ENCODE measurements at regions not wholly inside any gene's neighbourhood (a gene's known extent, or its start where the extent isn't known, plus 50 kb on each side); places are given as distances from the start of the nearest gene placed in this dataset.

DNA sequence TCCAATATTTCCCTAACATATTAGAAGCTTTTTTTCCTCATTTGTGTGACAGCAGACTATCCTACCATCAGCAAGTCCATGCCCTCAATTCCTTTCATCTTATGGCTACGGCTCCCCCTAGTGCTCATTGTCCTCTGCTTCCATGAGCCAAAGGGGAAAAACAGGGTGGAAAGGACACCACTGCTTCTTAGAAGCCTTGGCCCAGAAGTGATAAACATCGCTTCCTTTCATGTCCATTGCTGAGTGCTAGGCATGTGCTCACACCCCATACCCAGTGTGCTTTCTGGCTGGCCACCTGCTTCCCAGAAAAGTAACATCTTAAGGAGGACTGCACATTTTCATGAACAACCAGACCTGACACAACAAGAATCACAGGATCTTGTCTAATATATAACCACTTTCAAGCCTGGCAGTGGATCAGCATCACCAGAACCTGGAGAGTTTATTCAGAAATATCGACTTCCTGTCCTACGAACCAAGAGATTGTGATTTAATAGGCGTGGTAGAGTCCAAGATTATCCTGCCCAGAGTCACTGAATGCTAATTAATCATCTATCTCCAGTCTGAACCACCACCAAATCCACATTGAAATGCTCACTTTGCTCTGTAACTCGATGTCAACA lies 650.5 kb upstream of the SORCS1 start:
- Histone ChIP-seq H3K36me3 (no peaks in the 10 kb centered on the region), H3K4me3 (ENCODE audit: low read depth, low read length) (no peak overlapping the region), H3K27me3 (no peaks in the 10 kb centered on the region), H3K4me1 (peaks cover 18% of the 10 kb centered on the region), H3K9me3 (no peaks in the 10 kb centered on the region)
- DNase-seq = peak; percentile 76
- TF ChIP-seq, protein P1, sequence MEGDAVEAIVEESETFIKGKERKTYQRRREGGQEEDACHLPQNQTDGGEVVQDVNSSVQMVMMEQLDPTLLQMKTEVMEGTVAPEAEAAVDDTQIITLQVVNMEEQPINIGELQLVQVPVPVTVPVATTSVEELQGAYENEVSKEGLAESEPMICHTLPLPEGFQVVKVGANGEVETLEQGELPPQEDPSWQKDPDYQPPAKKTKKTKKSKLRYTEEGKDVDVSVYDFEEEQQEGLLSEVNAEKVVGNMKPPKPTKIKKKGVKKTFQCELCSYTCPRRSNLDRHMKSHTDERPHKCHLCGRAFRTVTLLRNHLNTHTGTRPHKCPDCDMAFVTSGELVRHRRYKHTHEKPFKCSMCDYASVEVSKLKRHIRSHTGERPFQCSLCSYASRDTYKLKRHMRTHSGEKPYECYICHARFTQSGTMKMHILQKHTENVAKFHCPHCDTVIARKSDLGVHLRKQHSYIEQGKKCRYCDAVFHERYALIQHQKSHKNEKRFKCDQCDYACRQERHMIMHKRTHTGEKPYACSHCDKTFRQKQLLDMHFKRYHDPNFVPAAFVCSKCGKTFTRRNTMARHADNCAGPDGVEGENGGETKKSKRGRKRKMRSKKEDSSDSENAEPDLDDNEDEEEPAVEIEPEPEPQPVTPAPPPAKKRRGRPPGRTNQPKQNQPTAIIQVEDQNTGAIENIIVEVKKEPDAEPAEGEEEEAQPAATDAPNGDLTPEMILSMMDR (IDR thresholded peaks at IDR 0.05; ENCODE audit: low read depth, low read length) = peak; percentile 90

DNA sequence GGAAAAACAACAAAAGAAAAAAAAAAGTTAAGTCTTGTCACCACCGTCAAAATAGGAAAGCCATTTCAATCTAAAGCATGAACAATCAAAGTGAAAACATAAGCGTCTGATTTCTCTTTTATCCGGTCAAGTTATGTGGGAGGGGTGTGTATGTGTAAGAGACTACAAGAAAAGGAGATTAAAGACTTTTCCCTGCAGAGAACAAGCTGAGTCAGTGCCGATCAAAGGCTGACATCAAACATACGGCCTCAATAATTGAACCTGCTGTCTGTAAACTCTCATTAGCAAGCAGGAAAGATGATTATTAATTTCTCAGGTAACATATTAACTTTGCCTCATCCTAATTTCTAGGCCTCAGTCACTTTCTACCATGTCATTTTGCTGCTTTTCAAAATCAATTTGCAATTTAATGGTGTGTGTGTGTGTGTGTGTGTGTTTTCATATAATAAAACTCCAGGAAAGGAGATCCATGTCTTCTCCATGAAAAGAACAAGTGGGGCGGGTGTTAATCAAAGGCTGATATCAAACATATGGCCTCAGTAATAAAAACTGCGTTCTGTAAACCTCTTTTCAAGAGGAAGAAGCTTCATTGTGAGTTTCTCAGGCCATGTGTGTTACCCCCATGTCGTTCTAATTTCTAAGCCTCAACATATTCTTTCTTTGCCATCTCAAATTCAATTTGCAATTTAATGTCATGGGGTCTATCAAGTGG lies 649.1 kb upstream of the SORCS1 start:
- Histone ChIP-seq H3K36me3 (no peaks in the 10 kb centered on the region), H3K9me3 (no peaks in the 10 kb centered on the region), H3K4me3 (ENCODE audit: low read depth, low read length) (no peak overlapping the region), H3K27me3 (no peaks in the 10 kb centered on the region), H3K4me1 (peaks cover 18% of the 10 kb centered on the region)
- TF ChIP-seq, protein P1 (IDR thresholded peaks at IDR 0.05; ENCODE audit: low read depth, low read length) = no peak
- no peak for DNase-seq

DNA sequence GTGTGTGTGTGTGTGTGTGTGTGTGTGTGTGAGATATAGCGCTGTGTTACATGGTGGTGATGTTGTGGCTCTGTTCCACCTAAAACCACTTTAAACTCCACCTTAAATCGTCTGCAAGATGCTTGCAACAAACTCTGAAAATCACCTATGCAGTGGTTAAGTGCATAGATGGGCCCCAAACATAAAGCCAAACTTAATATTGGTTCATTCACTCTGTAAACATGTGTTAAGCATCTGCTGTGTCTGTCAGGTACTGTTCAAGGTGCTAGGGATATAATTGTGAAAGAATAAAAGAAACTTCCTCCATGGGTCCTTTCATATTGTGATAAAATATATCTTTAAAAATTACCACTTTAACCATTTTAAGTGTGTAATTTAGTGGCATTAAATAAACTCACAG lies 645.4 kb upstream of the SORCS1 start:
- TF ChIP-seq, protein P1 (IDR thresholded peaks at IDR 0.05; ENCODE audit: low read depth, low read length) = no peak
- H3K27me3 ChIP-seq = no peaks in the 10 kb centered on the region
- H3K36me3 ChIP-seq = no peaks in the 10 kb centered on the region
- H3K9me3 ChIP-seq = no peaks in the 10 kb centered on the region
- peaks cover 14% of the 10 kb centered on the region for H3K4me1 ChIP-seq
- DNase-seq = no peak
- no peak overlapping the region for H3K4me3 ChIP-seq (ENCODE audit: low read depth, low read length)

DNA sequence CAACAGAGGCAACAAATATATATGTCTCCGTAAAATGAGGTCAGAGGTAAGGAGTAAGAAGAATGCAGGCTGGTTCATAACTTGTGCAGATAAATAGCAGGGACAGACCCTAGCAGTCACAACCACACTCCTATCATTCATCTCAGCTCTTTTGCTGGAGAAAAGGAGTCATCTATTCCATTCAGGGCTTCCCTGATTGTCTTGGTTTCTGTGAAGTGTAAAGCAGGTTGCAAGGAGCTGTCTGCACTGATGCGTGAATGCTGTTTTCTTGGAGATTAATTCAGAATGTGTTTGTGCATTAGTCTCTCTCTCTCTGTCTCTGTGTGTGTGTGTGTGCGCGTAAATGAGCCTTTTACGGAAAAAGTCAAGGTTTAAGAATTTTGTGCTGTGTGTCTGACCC lies 643.3 kb upstream of the SORCS1 start:
- Histone ChIP-seq H3K27me3 (no peaks in the 10 kb centered on the region), H3K4me1 (no peaks in the 10 kb centered on the region), H3K9me3 (no peaks in the 10 kb centered on the region), H3K4me3 (ENCODE audit: low read depth, low read length) (no peak overlapping the region), H3K36me3 (no peaks in the 10 kb centered on the region)
- TF ChIP-seq, protein P1 (IDR thresholded peaks at IDR 0.05; ENCODE audit: low read depth, low read length) = no peak
- no peak for DNase-seq

DNA sequence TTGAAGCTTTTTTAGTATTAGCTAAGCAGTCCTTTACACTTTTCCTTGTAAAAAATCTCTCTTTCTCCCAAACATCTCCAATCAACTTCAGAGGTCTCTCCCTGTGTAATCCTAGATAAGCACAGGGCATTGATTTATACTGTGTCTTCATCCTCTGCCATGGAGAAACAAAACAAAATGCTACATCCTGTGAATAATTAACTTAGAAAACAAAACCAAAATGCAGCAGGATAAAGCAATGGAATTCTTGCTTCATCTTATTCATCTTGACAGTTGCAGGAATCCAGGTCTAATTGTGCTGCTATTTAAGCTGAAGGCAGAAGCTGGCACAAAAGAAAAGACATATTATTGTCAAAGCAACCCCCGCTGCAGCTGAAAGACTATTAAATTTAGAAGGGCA lies 641.5 kb upstream of the SORCS1 start:
- TF ChIP-seq, protein P1 (IDR thresholded peaks at IDR 0.05; ENCODE audit: low read depth, low read length) = no peak
- no peaks in the 10 kb centered on the region for H3K4me1 ChIP-seq

DNA sequence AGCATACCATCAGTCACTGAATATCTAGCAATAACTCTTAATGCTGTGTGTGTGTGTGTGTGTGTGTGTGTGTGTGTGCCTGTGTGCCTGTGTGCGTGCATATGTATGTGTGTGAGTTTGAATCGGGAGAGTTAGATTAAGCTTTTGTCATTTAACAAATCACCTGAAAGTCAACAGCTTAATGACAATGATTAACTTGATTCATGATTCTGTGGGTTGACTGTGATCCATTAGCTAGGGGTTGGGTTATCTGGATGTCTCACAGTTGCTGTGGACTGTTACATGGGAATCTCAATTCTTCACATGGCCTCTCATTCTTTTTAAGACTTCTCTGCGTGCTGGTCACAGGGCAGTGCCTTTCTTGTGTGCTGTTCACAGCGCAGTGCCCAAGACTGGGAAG lies 639.0 kb upstream of the SORCS1 start:
- Histone ChIP-seq H3K27me3 (no peaks in the 10 kb centered on the region), H3K4me1 (no peaks in the 10 kb centered on the region), H3K4me3 (ENCODE audit: low read depth, low read length) (no peak overlapping the region), H3K36me3 (no peaks in the 10 kb centered on the region), H3K9me3 (no peaks in the 10 kb centered on the region)
- no peak for DNase-seq
- TF ChIP-seq, protein P1 (IDR thresholded peaks at IDR 0.05; ENCODE audit: low read depth, low read length) = no peak

More for the DNA sequence above, 641.5 kb upstream of the SORCS1 start:
- DNase-seq = no peak
- Histone ChIP-seq H3K36me3 (no peaks in the 10 kb centered on the region), H3K27me3 (no peaks in the 10 kb centered on the region), H3K9me3 (no peaks in the 10 kb centered on the region), H3K4me3 (ENCODE audit: low read depth, low read length) (no peak overlapping the region)
